GM23248 (cell line): ENCODE measurements at regions not wholly inside any gene's neighbourhood (a gene's known extent, or its start where the extent isn't known, plus 50 kb on each side); places are given as distances from the start of the nearest gene placed in this dataset.

Experiments used
- EZH2 ChIP-seq: fragments of 200-600 bp; sonication (generic); IDR thresholded peaks from 2 replicates; pipeline ENCODE4 v1.6.1; 2018; ENCODE audit warnings: antibody characterized with exemption, mild to moderate bottlenecking; ENCODE audit not compliant: insufficient read depth, poor library complexity, severe bottlenecking
- EZH2phosphoT487 ChIP-seq: fragments of 200-600 bp; sonication (generic); IDR thresholded peaks from 2 replicates; pipeline ENCODE4 v1.6.1; 2018; ENCODE audit warnings: antibody characterized with exemption, moderate library complexity, mild to moderate bottlenecking, low read depth; ENCODE audit not compliant: insufficient read depth

GRCh38 chr17:12549499-12550041 is 116.1 kb upstream of the MYOCD start:
- no peak for TF ChIP-seq EZH2
- TF ChIP-seq EZH2phosphoT487, result no peak
